HT-29 (cell line): ENCODE measurements at regions not wholly inside any gene's neighbourhood (a gene's known extent, or its start where the extent isn't known, plus 50 kb on each side); places are given as distances from the start of the nearest gene placed in this dataset.

ENCODE experiments used
- DNase-seq: peaks from one replicate; pipeline ENCODE4 v3.0.0-alpha.2; 2015; ENCODE audit warnings: low spot score

GRCh38 chr9:86893811-86894490 lies 53.4 kb downstream of the GAS1 start:
- DNase-seq, result no peak

GRCh38 chr9:86892576-86892975 lies 54.7 kb downstream of the GAS1 start:
- DNase-seq, result no peak

- no peak for DNase-seq
Observed at GRCh38 chr9:86891886-86892437, 55.3 kb downstream of the GAS1 start.

- no peak for DNase-seq
Observed at GRCh38 chr9:86891091-86891490, 56.2 kb downstream of the GAS1 start.

- no peak for DNase-seq
Observed at GRCh38 chr9:86885232-86885631, 62.1 kb downstream of the GAS1 start.

GRCh38 chr9:86876621-86877196 lies 70.6 kb downstream of the GAS1 start:
- no peak for DNase-seq

GRCh38 chr9:86868616-86869015 lies 78.7 kb downstream of the GAS1 start:
- no peak for DNase-seq

GRCh38 chr9:86867804-86868313 lies 79.4 kb downstream of the GAS1 start:
- DNase-seq, result peak; percentile 37

GRCh38 chr9:86865952-86866351 lies 81.4 kb downstream of the GAS1 start:
- DNase-seq, result no peak

GRCh38 chr9:86860006-86860405 lies 87.3 kb downstream of the GAS1 start:
- no peak for DNase-seq

- no peak for DNase-seq
Observed at GRCh38 chr9:86859056-86859455, 88.2 kb downstream of the GAS1 start.

- DNase-seq, result no peak
Observed at GRCh38 chr9:86858009-86858408, 89.3 kb downstream of the GAS1 start.

- DNase-seq, result no peak
Observed at GRCh38 chr9:86856259-86856658, 91.0 kb downstream of the GAS1 start.

GRCh38 chr9:86854898-86855523 lies 92.3 kb downstream of the GAS1 start:
- peak; percentile 22 for DNase-seq

- no peak for DNase-seq
Observed at GRCh38 chr9:86846656-86847055, 100.7 kb downstream of the GAS1 start.

GRCh38 chr9:86843206-86843605 lies 104.1 kb downstream of the GAS1 start:
- DNase-seq, result no peak

- no peak for DNase-seq
Observed at GRCh38 chr9:86842573-86842972, 104.7 kb downstream of the GAS1 start.

- DNase-seq, result no peak
Observed at GRCh38 chr9:86839522-86839921, 107.8 kb downstream of the GAS1 start.

- no peak for DNase-seq
Observed at GRCh38 chr9:86838519-86839497, 108.5 kb downstream of the GAS1 start.

- DNase-seq, result no peak
Observed at GRCh38 chr9:86837345-86837744, 110.0 kb downstream of the GAS1 start.

- DNase-seq, result no peak
Observed at GRCh38 chr9:86836797-86837196, 110.5 kb downstream of the GAS1 start.
